HepG2 (cell line): ENCODE measurements at regions not wholly inside any gene's neighbourhood (a gene's known extent, or its start where the extent isn't known, plus 50 kb on each side); places are given as distances from the start of the nearest gene placed in this dataset.

Experiments used
- ATAC-seq: fragments of 200-7000 bp; cut with Tn5 transposase; 3 replicates; pipeline ENCODE4 v1.9.1; 2020; ENCODE audit warnings: mild to moderate bottlenecking, moderate library complexity
- BruUV-seq: library from RNA; stranded (reverse); fragments of 400-500 nt; replicated peaks from 2 replicates; lab custom pipeline; 2021; lab: Mats Ljungman, UMichigan
- CTCF ChIA-PET: fragments of 300-600 bp; formaldehyde crosslinking; extraction: SDS; loops from one replicate; lab custom pipeline; 2021; ENCODE audit warnings: low total read pairs, inconsistent platforms, low intra/inter-chr PET ratio; lab: Yijun Ruan, JAX
- POLR2A ChIA-PET: fragments of 350-600 bp; sonication (Branson Sonifier 250); formaldehyde crosslinking; loops from one replicate; lab custom pipeline; 2020; ENCODE audit warnings: antibody characterized with exemption, inconsistent platforms; lab: Yijun Ruan, JAX
- DNase-seq: peaks from one replicate; pipeline ENCODE4 v3.0.0-alpha.2; 2015; ENCODE audit warnings: low spot score
- FAIRE-seq: peaks from 3 replicates; lab custom pipeline; 2011; peaks lifted over from hg19 to GRCh38; lab: Jason Lieb, UNC
- H2AFZ ChIP-seq: one replicate; pipeline ENCODE4 v1.6.1; 2011; ENCODE audit warnings: low read length, inconsistent platforms
- H3K27ac ChIP-seq: fragments of 300-600 bp; 3 replicates; pipeline ENCODE4 v1.8.0; 2011; ENCODE audit warnings: mixed run types, mild to moderate bottlenecking, mixed read lengths, low read length, inconsistent platforms; ENCODE audit not compliant: insufficient read depth; ENCODE audit errors: extremely low read length
- H3K27me3 ChIP-seq, 2 experiments: fragments of 200-600 bp in 1 of 2; 2 replicates in 1 of 2; 3 replicates in 1 of 2; pipeline versions ENCODE4 v1.6.0 to v1.8.0; 2011; ENCODE audit warnings: low read length in 2 of 2, mild to moderate bottlenecking in 2 of 2, moderate library complexity in 2 of 2, inconsistent platforms in 1 of 2; ENCODE audit not compliant: insufficient read depth in 2 of 2, control insufficient read depth in 1 of 2
- H3K36me3 ChIP-seq, 2 experiments: fragments of 200-600 bp in 1 of 2; replicated peaks in 1 of 2; 2 replicates in 1 of 2; 3 replicates in 1 of 2; pipeline versions ENCODE4 v1.5.1 to v1.8.0; 2011; ENCODE audit warnings: low read length in 2 of 2, inconsistent platforms in 1 of 2; ENCODE audit not compliant: insufficient read depth in 2 of 2, control insufficient read depth in 1 of 2
- H3K4me1 ChIP-seq: 2 replicates; pipeline ENCODE4 v1.5.1; 2012; ENCODE audit warnings: low read length, inconsistent platforms; ENCODE audit not compliant: insufficient read depth
- H3K4me2 ChIP-seq: 2 replicates; pipeline ENCODE4 v1.6.0; 2011; ENCODE audit warnings: low read depth, low read length, inconsistent platforms
- H3K4me3 ChIP-seq, 3 experiments: fragments of 200-600 bp in 1 of 3; sonication (generic), shearing (Covaris generic) in 1 of 3; replicated peaks in 1 of 3; 2 replicates each; pipeline ENCODE4 v1.5.1; 2011 to 2016; ENCODE audit warnings: low read length in 3 of 3, inconsistent platforms in 2 of 3, low read depth in 2 of 3, mild to moderate bottlenecking in 2 of 3, control low read depth in 1 of 3, mixed read lengths in 1 of 3; ENCODE audit not compliant: insufficient read depth in 1 of 3
- H3K79me2 ChIP-seq: one replicate; pipeline ENCODE4 v1.6.1; 2011; ENCODE audit warnings: low read length, inconsistent platforms; ENCODE audit not compliant: insufficient read depth
- H3K9ac ChIP-seq: 2 replicates; pipeline ENCODE4 v1.6.0; 2011; ENCODE audit warnings: mild to moderate bottlenecking, low read depth, low read length, inconsistent platforms; ENCODE audit not compliant: insufficient read depth
- H3K9me3 ChIP-seq: 2 replicates; pipeline ENCODE4 v1.5.1; 2012; ENCODE audit warnings: mild to moderate bottlenecking, low read length
- H4K20me1 ChIP-seq: 2 replicates; pipeline ENCODE4 v1.6.0; 2011; ENCODE audit warnings: inconsistent platforms, mild to moderate bottlenecking, low read length, moderate library complexity; ENCODE audit not compliant: insufficient read depth
- ELF3 ChIP-seq: IDR thresholded peaks from 2 replicates; pipeline ENCODE4 v1.6.1; 2016; ENCODE audit warnings: missing genetic modification reagents, missing compliant biosample characterization
- HMGA1 ChIP-seq: sonication (generic); formaldehyde crosslinking; conservative IDR thresholded peaks from 2 replicates; pipeline ENCODE4 v1.4.0; 2020; ENCODE audit warnings: missing genetic modification reagents
- NAIF1 ChIP-seq: sonication (generic); formaldehyde crosslinking; IDR thresholded peaks from 2 replicates; pipeline ENCODE4 v1.5.0; 2020; ENCODE audit warnings: mild to moderate bottlenecking, missing genetic modification reagents, borderline replicate concordance
- NCOA1 ChIP-seq: sonication (generic); formaldehyde crosslinking; IDR thresholded peaks from 2 replicates; pipeline ENCODE4 v1.9.0; 2021; ENCODE audit warnings: missing genetic modification reagents
- POGK ChIP-seq: sonication (generic); formaldehyde crosslinking; conservative IDR thresholded peaks from 2 replicates; pipeline ENCODE4 v1.8.0; 2022; ENCODE audit warnings: mild to moderate bottlenecking, moderate library complexity, missing genetic modification reagents
- PRDM10 ChIP-seq: sonication (generic); formaldehyde crosslinking; IDR thresholded peaks from 2 replicates; pipeline ENCODE4 v1.4.0; 2020; ENCODE audit warnings: low read depth, missing genetic modification reagents
- SIX4 ChIP-seq: sonication (generic); formaldehyde crosslinking; IDR thresholded peaks from 2 replicates; pipeline ENCODE4 v1.4.0; 2020; ENCODE audit warnings: missing genetic modification reagents
- SNAI1 ChIP-seq: sonication (generic); formaldehyde crosslinking; IDR thresholded peaks from 2 replicates; pipeline ENCODE4 v1.5.0; 2020; ENCODE audit warnings: mild to moderate bottlenecking, missing genetic modification reagents, borderline replicate concordance
- ZBTB26 ChIP-seq: IDR thresholded peaks from 2 replicates; pipeline ENCODE4 v1.6.1; 2016; ENCODE audit warnings: missing compliant biosample characterization, missing genetic modification reagents, borderline replicate concordance
- ZIK1 ChIP-seq: sonication (generic); formaldehyde crosslinking; IDR thresholded peaks from 2 replicates; pipeline ENCODE4 v1.5.0; 2020; ENCODE audit warnings: mild to moderate bottlenecking, low read depth, missing genetic modification reagents, borderline replicate concordance
- ZNF367 ChIP-seq: sonication (generic); formaldehyde crosslinking; IDR thresholded peaks from 2 replicates; pipeline ENCODE4 v1.4.0; 2020; ENCODE audit warnings: missing genetic modification reagents, borderline replicate concordance
- ZNF501 ChIP-seq: sonication (generic); formaldehyde crosslinking; IDR thresholded peaks from 2 replicates; pipeline ENCODE4 v1.5.1; 2020; ENCODE audit warnings: mild to moderate bottlenecking, moderate library complexity, missing genetic modification reagents
- WGBS: methylation state at CpG from one replicate; pipeline ENCODE4 v1.1.6; 2017; ENCODE audit warnings: low lambda C conversion rate; 5-methylcytosine and 5-hydroxymethylcytosine counted together
- in situ Hi-C: cut with HindIII; loops from 2 replicates; pipeline ENCODE4 v1.10.0; 2017; ENCODE audit warnings: low pct_unique_long_range_greater_than_20kb; ENCODE audit not compliant: extremely low pct_ligation_motif_present
- intact Hi-C: fragments of 100-400 bp; cut with micrococcal nuclease; formaldehyde crosslinking; loops from one replicate; pipeline ENCODE4 v1.10.0; 2022; ENCODE audit not compliant: unreplicated experiment

GRCh38 chr3:23668430-23668904, 137.3 kb upstream of the UBE2E1 start:
- intact Hi-C loops (no loop called here), in situ Hi-C loops (no loop called here)
- H3K4me3 ChIP-seq: no peak overlapping the region
- no peaks in the 10 kb centered on the region for H3K36me3 ChIP-seq
- no peak for DNase-seq
- H4K20me1 ChIP-seq: no peaks in the 10 kb centered on the region
- no peaks in the 10 kb centered on the region for H3K79me2 ChIP-seq
- H3K4me1 ChIP-seq: no peaks in the 10 kb centered on the region
- no peak overlapping the region for H3K4me2 ChIP-seq
- BruUV-seq: no TSS peak
- H3K27me3 ChIP-seq: peaks cover 0 to 10% of the 10 kb centered on the region in 2 experiments; a peak in 2 of 5 replicates
- ChIA-PET POLR2A (no interaction called here), CTCF (no interaction called here)
- WGBS: 15% methylated on average over 3 of the region's 4 CpGs
- no peaks in the 10 kb centered on the region for H3K9me3 ChIP-seq
- no peak for ATAC-seq
- TF ChIP-seq ZBTB26 (CRISPR knock-in tag): no peak
- TF ChIP-seq PRDM10 (CRISPR knock-in tag): no peak
- no peak for TF ChIP-seq HMGA1
- TF ChIP-seq ZNF367 (CRISPR knock-in tag): no peak
- no peak for TF ChIP-seq SIX4 (CRISPR knock-in tag)
- no peak for TF ChIP-seq POGK (CRISPR knock-in tag)
- no peak for TF ChIP-seq ELF3 (CRISPR knock-in tag)
- no peak for TF ChIP-seq NAIF1
- no peak for TF ChIP-seq SNAI1 (CRISPR knock-in tag)
- no peak for TF ChIP-seq ZNF501 (CRISPR knock-in tag)
- TF ChIP-seq NCOA1 (CRISPR knock-in tag): no peak
- no peak for TF ChIP-seq ZIK1 (CRISPR knock-in tag)
- FAIRE-seq: no peak
- no peak overlapping the region for H3K27ac ChIP-seq
- no peak overlapping the region for H2AFZ ChIP-seq
- no peak overlapping the region for H3K9ac ChIP-seq
